PC-9 (cell line): ENCODE measurements at regions not wholly inside any gene's neighbourhood (a gene's known extent, or its start where the extent isn't known, plus 50 kb on each side); places are given as distances from the start of the nearest gene placed in this dataset.

ENCODE experiments used
- BruUV-seq: library from RNA; stranded (reverse); fragments of 400-500 nt; replicated peaks from 2 replicates; lab custom pipeline; 2021; lab: Mats Ljungman, UMichigan
- CTCF ChIA-PET: fragments of 300-600 bp; sonication (Branson Sonifier 250); formaldehyde crosslinking; loops from one replicate; lab custom pipeline; 2022; ENCODE audit warnings: antibody characterized with exemption; lab: Charles Lee
- POLR2A ChIA-PET: fragments of 300-600 bp; sonication (Branson Sonifier 250); formaldehyde crosslinking; loops from one replicate; lab custom pipeline; 2022; ENCODE audit warnings: antibody characterized with exemption; ENCODE audit not compliant: unreplicated experiment; lab: Charles Lee
- DNase-seq, 2 experiments: peaks; one replicate each; pipeline versions ENCODE4 v3.0.0 to v3.0.0-alpha.2; 2015 to 2022; ENCODE audit warnings: mixed read lengths in 1 of 2
- H2AFZ ChIP-seq: fragments of 200-600 bp; sonication (generic); 2 replicates; pipeline ENCODE4 v1.8.1; 2017; ENCODE audit warnings: antibody characterized with exemption
- H3F3A ChIP-seq: fragments of 200-600 bp; sonication (generic); 2 replicates; pipeline ENCODE4 v1.8.1; 2017; ENCODE audit warnings: antibody characterized with exemption, mild to moderate bottlenecking, low read depth; ENCODE audit not compliant: insufficient read depth
- H3K27ac ChIP-seq: fragments of 200-600 bp; sonication (generic); 2 replicates; pipeline ENCODE4 v1.6.1; 2016; ENCODE audit warnings: mixed run types
- H3K27me3 ChIP-seq: fragments of 200-600 bp; sonication (generic); 2 replicates; pipeline ENCODE4 v1.6.1; 2016; ENCODE audit warnings: low read depth, mixed run types; ENCODE audit not compliant: insufficient read depth
- H3K36me3 ChIP-seq: fragments of 200-600 bp; sonication (generic); 2 replicates; pipeline ENCODE4 v1.6.1; 2016; ENCODE audit warnings: low read depth, mixed run types
- H3K4me1 ChIP-seq: fragments of 200-600 bp; sonication (generic); replicated peaks from 2 replicates; pipeline ENCODE4 v1.6.1; 2016; ENCODE audit warnings: mixed run types; ENCODE audit not compliant: insufficient read depth
- H3K4me2 ChIP-seq: fragments of 200-600 bp; sonication (generic); 2 replicates; pipeline ENCODE4 v1.6.1; 2017; ENCODE audit warnings: mixed run types
- H3K4me3 ChIP-seq: fragments of 200-600 bp; sonication (generic); 2 replicates; pipeline ENCODE4 v1.6.1; 2016; ENCODE audit warnings: mixed run types
- H3K79me2 ChIP-seq: fragments of 200-600 bp; sonication (generic); 2 replicates; pipeline ENCODE4 v1.6.1; 2017; ENCODE audit warnings: low read depth, mixed run types
- H3K9me2 ChIP-seq: fragments of 200-600 bp; sonication (generic); 2 replicates; pipeline ENCODE4 v1.8.1; 2017; ENCODE audit warnings: mild to moderate bottlenecking; ENCODE audit not compliant: insufficient read depth
- H3K9me3 ChIP-seq: fragments of 200-600 bp; sonication (generic); 2 replicates; pipeline ENCODE4 v1.8.1; 2016; ENCODE audit warnings: low read depth; ENCODE audit not compliant: insufficient read depth
- H4K20me1 ChIP-seq: fragments of 200-600 bp; sonication (generic); 2 replicates; pipeline ENCODE4 v1.8.1; 2017; ENCODE audit not compliant: insufficient read depth
- EZH2 ChIP-seq: fragments of 200-600 bp; sonication (generic); IDR thresholded peaks from 2 replicates; pipeline ENCODE4 v1.8.0; 2017; ENCODE audit warnings: antibody characterized with exemption, low read depth
- intact Hi-C: fragments of 100-400 bp; cut with micrococcal nuclease; formaldehyde crosslinking; loops from one replicate; pipeline ENCODE4 v1.10.0; 2022; ENCODE audit not compliant: unreplicated experiment
- TF ChIP-seq, protein P1 (sequence below): fragments of 200-600 bp; sonication (generic); conservative IDR thresholded peaks from 2 replicates; pipeline ENCODE4 v1.6.1; 2017; ENCODE audit warnings: mixed run types, antibody characterized with exemption, mild to moderate bottlenecking, moderate library complexity

DNA sequence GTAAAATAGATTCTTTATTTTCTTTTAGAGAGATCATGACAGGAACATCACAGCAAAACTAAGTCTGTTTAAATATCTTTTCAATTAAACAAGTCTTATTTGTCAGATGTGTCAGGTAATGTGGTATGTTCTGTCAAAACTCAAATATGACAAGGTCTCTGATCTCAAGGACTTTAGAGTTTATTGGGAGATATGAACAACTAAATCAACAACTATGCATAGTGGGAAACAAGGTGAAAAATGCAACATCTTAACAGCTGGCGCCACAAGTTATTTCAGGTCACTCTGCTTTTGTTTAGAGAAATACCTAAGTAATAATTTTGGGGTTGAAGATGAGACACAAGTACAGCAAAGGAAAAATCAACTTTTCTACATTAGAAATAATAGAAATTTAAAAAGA, 779.4 kb upstream of the ADGRL4 start:
- no TSS peak for BruUV-seq
- H3K36me3 ChIP-seq, result no peaks in the 10 kb centered on the region
- ChIA-PET POLR2A (interaction anchor here (0.6 kb wide), 1 partner anchor 735 kb away, joined by 20 read pairs; no protein-coding TSS in a partner anchor), CTCF (no interaction called here)
- 0 out of 2 replicates have a peak, but pooled peaks cover 3% of the 10 kb centered on the region for H3K9me3 ChIP-seq
- intact Hi-C loops, result no loop called here
- H3K4me3 ChIP-seq, result no peak overlapping the region
- TF ChIP-seq EZH2, result no peak
- TF ChIP-seq, protein P1, sequence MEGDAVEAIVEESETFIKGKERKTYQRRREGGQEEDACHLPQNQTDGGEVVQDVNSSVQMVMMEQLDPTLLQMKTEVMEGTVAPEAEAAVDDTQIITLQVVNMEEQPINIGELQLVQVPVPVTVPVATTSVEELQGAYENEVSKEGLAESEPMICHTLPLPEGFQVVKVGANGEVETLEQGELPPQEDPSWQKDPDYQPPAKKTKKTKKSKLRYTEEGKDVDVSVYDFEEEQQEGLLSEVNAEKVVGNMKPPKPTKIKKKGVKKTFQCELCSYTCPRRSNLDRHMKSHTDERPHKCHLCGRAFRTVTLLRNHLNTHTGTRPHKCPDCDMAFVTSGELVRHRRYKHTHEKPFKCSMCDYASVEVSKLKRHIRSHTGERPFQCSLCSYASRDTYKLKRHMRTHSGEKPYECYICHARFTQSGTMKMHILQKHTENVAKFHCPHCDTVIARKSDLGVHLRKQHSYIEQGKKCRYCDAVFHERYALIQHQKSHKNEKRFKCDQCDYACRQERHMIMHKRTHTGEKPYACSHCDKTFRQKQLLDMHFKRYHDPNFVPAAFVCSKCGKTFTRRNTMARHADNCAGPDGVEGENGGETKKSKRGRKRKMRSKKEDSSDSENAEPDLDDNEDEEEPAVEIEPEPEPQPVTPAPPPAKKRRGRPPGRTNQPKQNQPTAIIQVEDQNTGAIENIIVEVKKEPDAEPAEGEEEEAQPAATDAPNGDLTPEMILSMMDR, result no peak
- H3K79me2 ChIP-seq, result no peaks in the 10 kb centered on the region
- H3K27ac ChIP-seq, result no peak overlapping the region
- no peaks in the 10 kb centered on the region for H3F3A ChIP-seq
- H3K4me2 ChIP-seq, result no peak overlapping the region
- H4K20me1 ChIP-seq, result no peaks in the 10 kb centered on the region
- no peaks in the 10 kb centered on the region for H3K27me3 ChIP-seq
- no peak overlapping the region for H2AFZ ChIP-seq
- no peaks in the 10 kb centered on the region for H3K4me1 ChIP-seq
- DNase-seq, result no peak
- H3K9me2 ChIP-seq, result no peaks in the 10 kb centered on the region

DNA sequence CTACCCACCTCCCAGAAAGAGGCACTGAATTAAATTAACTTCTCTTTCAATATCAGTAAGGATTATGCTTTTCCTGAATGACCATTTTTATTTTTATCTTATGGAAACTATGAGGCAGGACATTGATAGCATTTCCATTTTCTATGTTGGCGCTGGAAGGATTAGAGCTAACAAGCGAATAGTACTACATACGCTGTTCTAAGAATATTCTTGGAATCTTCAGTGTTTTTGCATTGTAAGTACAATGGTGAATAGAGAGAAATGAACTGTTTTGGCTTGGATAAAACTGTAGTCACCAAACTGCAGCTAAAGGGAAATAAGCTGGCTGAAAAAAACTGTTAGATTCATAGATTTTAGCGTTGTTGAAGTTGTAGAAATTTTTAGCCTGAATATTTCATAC, 779.0 kb upstream of the ADGRL4 start:
- Histone ChIP-seq H3K36me3 (no peaks in the 10 kb centered on the region), H3K79me2 (no peaks in the 10 kb centered on the region), H3K4me1 (no peaks in the 10 kb centered on the region), H3K4me2 (no peak overlapping the region), H3F3A (no peaks in the 10 kb centered on the region), H3K9me2 (no peaks in the 10 kb centered on the region), H2AFZ (no peak overlapping the region), H3K9me3 (0 out of 2 replicates have a peak, but pooled peaks cover 3% of the 10 kb centered on the region), H4K20me1 (no peaks in the 10 kb centered on the region), H3K27me3 (no peaks in the 10 kb centered on the region), H3K4me3 (no peak overlapping the region), H3K27ac (no peak overlapping the region)
- BruUV-seq, result no TSS peak
- CTCF ChIA-PET, result no interaction called here
- POLR2A ChIA-PET, result no interaction called here
- no peak for DNase-seq
- TF ChIP-seq, protein P1, result no peak
- TF ChIP-seq EZH2, result no peak
- intact Hi-C loops, result no loop called here

DNA sequence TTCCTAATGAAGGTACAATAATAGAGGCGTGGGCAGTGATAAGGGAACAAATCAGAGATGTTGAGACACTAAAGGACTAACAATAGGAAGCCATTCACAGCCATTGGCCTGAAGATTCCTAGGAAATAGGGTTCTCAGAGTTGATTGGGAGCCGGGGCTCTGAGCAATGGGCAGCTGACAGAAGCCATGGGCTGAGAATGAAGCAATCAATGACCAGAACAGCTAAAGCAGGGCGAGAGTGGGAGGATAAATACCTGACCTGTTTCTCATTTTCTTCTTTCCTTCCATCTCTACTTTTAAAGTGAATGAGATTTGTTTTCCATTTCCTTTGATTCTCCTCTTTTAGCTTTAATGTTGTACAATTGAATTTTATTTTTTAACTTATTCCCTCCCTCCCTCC, 774.7 kb upstream of the ADGRL4 start:
- ChIA-PET CTCF (no interaction called here), POLR2A (no interaction called here)
- Histone ChIP-seq H3K79me2 (no peaks in the 10 kb centered on the region), H3K36me3 (no peaks in the 10 kb centered on the region), H3F3A (no peaks in the 10 kb centered on the region), H3K27me3 (no peaks in the 10 kb centered on the region), H4K20me1 (no peaks in the 10 kb centered on the region), H3K27ac (no peak overlapping the region), H3K9me2 (no peaks in the 10 kb centered on the region), H3K9me3 (peaks cover 4% of the 10 kb centered on the region; the same call in 1 of the 2 replicates), H3K4me3 (no peak overlapping the region), H3K4me1 (no peaks in the 10 kb centered on the region), H3K4me2 (no peak overlapping the region), H2AFZ (0 out of 2 replicates have a peak overlapping the region, but pooled peaks have one; percentile 50)
- no peak for DNase-seq
- TF ChIP-seq, protein P1, result no peak
- TF ChIP-seq EZH2, result no peak
- intact Hi-C loops, result no loop called here
- BruUV-seq, result no TSS peak
